ENCODE measurements at regions not wholly inside any gene's neighbourhood (a gene's known extent, or its start where the extent isn't known, plus 50 kb on each side); places are given as distances from the start of the nearest gene placed in this dataset.

GRCh38 chr2:208984376-208985090 is 439.3 kb upstream of the MAP2 start:
- ATAC-seq (ENCODE audit: insufficient read depth, low read depth) = no peak
- H3K4me2 ChIP-seq (ENCODE audit: insufficient read depth, low read length) = no peak overlapping the region
- no peaks in the 10 kb centered on the region for H3K27me3 ChIP-seq (ENCODE audit: insufficient read depth, low read length, poor library complexity)
- H3K27ac ChIP-seq (ENCODE audit: low read length) = no peak overlapping the region
- H3K4me3 ChIP-seq (ENCODE audit: low read depth in 1 of 2, low read length in 2 of 2) = no peak overlapping the region
- no peak for DNase-seq
- H3K9me3 ChIP-seq (ENCODE audit: insufficient read depth, low read length, severe bottlenecking) = no peaks in the 10 kb centered on the region
- no peak overlapping the region for H3K9ac ChIP-seq (ENCODE audit: low read depth, low read length)
- TF ChIP-seq EZH2 (IDR thresholded peaks at IDR 0.05; ENCODE audit: borderline replicate concordance, low read depth, low read length, severe bottlenecking) = no peak
- no peaks in the 10 kb centered on the region for H3K79me2 ChIP-seq (ENCODE audit: insufficient read depth, low read length)
- H4K20me1 ChIP-seq (ENCODE audit: insufficient read depth, low read length) = no peaks in the 10 kb centered on the region
- no peaks in the 10 kb centered on the region for H3K4me1 ChIP-seq (ENCODE audit: insufficient read depth, low read length)
- H3K36me3 ChIP-seq (ENCODE audit: insufficient read depth, low read length) = no peaks in the 10 kb centered on the region
- H2AFZ ChIP-seq (ENCODE audit: low read depth, low read length) = no peak overlapping the region

GRCh38 chr2:208985644-208986043 is 438.2 kb upstream of the MAP2 start:
- Histone ChIP-seq H3K36me3 (ENCODE audit: insufficient read depth, low read length) (no peaks in the 10 kb centered on the region), H4K20me1 (ENCODE audit: insufficient read depth, low read length) (no peaks in the 10 kb centered on the region), H3K4me3 (ENCODE audit: low read depth in 1 of 2, low read length in 2 of 2) (no peak overlapping the region), H3K27ac (ENCODE audit: low read length) (no peak overlapping the region), H3K79me2 (ENCODE audit: insufficient read depth, low read length) (no peaks in the 10 kb centered on the region), H3K9me3 (ENCODE audit: insufficient read depth, low read length, severe bottlenecking) (no peaks in the 10 kb centered on the region), H3K4me2 (ENCODE audit: insufficient read depth, low read length) (no peak overlapping the region), H3K27me3 (ENCODE audit: insufficient read depth, low read length, poor library complexity) (no peaks in the 10 kb centered on the region), H3K9ac (ENCODE audit: low read depth, low read length) (no peak overlapping the region), H3K4me1 (ENCODE audit: insufficient read depth, low read length) (no peaks in the 10 kb centered on the region), H2AFZ (ENCODE audit: low read depth, low read length) (no peak overlapping the region)
- no peak for DNase-seq
- no peak for ATAC-seq (ENCODE audit: insufficient read depth, low read depth)
- TF ChIP-seq CTCF (IDR thresholded peaks at IDR 0.05; ENCODE audit: borderline replicate concordance, extremely low read depth, low read length, poor library complexity, severe bottlenecking) = no peak
- no peak for TF ChIP-seq EZH2 (IDR thresholded peaks at IDR 0.05; ENCODE audit: borderline replicate concordance, low read depth, low read length, severe bottlenecking)

GRCh38 chr2:208990716-208991115 is 433.1 kb upstream of the MAP2 start:
- Histone ChIP-seq H3K4me1 (ENCODE audit: insufficient read depth, low read length) (no peaks in the 10 kb centered on the region), H3K9ac (ENCODE audit: low read depth, low read length) (no peak overlapping the region), H3K79me2 (ENCODE audit: insufficient read depth, low read length) (no peaks in the 10 kb centered on the region), H3K9me3 (ENCODE audit: insufficient read depth, low read length, severe bottlenecking) (no peaks in the 10 kb centered on the region), H3K4me2 (ENCODE audit: insufficient read depth, low read length) (no peak overlapping the region), H3K27me3 (ENCODE audit: insufficient read depth, low read length, poor library complexity) (no peaks in the 10 kb centered on the region), H3K27ac (ENCODE audit: low read length) (no peak overlapping the region), H3K4me3 (ENCODE audit: low read depth in 1 of 2, low read length in 2 of 2) (no peak overlapping the region), H4K20me1 (ENCODE audit: insufficient read depth, low read length) (no peaks in the 10 kb centered on the region), H3K36me3 (ENCODE audit: insufficient read depth, low read length) (no peaks in the 10 kb centered on the region), H2AFZ (ENCODE audit: low read depth, low read length) (no peak overlapping the region)
- DNase-seq (no peak), ATAC-seq (ENCODE audit: insufficient read depth, low read depth) (no peak)
- no peak for TF ChIP-seq EZH2 (IDR thresholded peaks at IDR 0.05; ENCODE audit: borderline replicate concordance, low read depth, low read length, severe bottlenecking)
- TF ChIP-seq CTCF (IDR thresholded peaks at IDR 0.05; ENCODE audit: borderline replicate concordance, extremely low read depth, low read length, poor library complexity, severe bottlenecking) = no peak

GRCh38 chr2:208999911-209000310 is 423.9 kb upstream of the MAP2 start:
- DNase-seq (no peak), ATAC-seq (ENCODE audit: insufficient read depth, low read depth) (no peak)
- Histone ChIP-seq H4K20me1 (ENCODE audit: insufficient read depth, low read length) (no peaks in the 10 kb centered on the region), H3K9ac (ENCODE audit: low read depth, low read length) (no peak overlapping the region), H3K27ac (ENCODE audit: low read length) (no peak overlapping the region), H3K4me2 (ENCODE audit: insufficient read depth, low read length) (no peak overlapping the region), H3K9me3 (ENCODE audit: insufficient read depth, low read length, severe bottlenecking) (no peaks in the 10 kb centered on the region), H3K4me1 (ENCODE audit: insufficient read depth, low read length) (no peaks in the 10 kb centered on the region), H3K27me3 (ENCODE audit: insufficient read depth, low read length, poor library complexity) (no peaks in the 10 kb centered on the region), H3K79me2 (ENCODE audit: insufficient read depth, low read length) (no peaks in the 10 kb centered on the region), H2AFZ (ENCODE audit: low read depth, low read length) (no peak overlapping the region), H3K4me3 (ENCODE audit: low read depth in 1 of 2, low read length in 2 of 2) (no peak overlapping the region), H3K36me3 (ENCODE audit: insufficient read depth, low read length) (no peaks in the 10 kb centered on the region)
- TF ChIP-seq CTCF (IDR thresholded peaks at IDR 0.05; ENCODE audit: borderline replicate concordance, extremely low read depth, low read length, poor library complexity, severe bottlenecking) = no peak
- no peak for TF ChIP-seq EZH2 (IDR thresholded peaks at IDR 0.05; ENCODE audit: borderline replicate concordance, low read depth, low read length, severe bottlenecking)

Measured in DND-41 (cell line).